Mucosa of descending colon (tissue), 3 donors: ENCODE measurements at regions not wholly inside any gene's neighbourhood (a gene's known extent, or its start where the extent isn't known, plus 50 kb on each side); places are given as distances from the start of the nearest gene placed in this dataset.

ENCODE experiments used
- ATAC-seq: fragments of 200-7000 bp; cut with Tn5 transposase; one replicate; pipeline ENCODE4 v1.9.1; 2020; ENCODE audit warnings: mild to moderate bottlenecking, moderate library complexity
- DNase-seq, 3 donors: peaks; one replicate each; pipeline ENCODE4 v3.0.0-alpha.2; 2020
- H3K36me3 ChIP-seq: fragments of 200-600 bp; one replicate; pipeline ENCODE4 v1.8.0; 2021; ENCODE audit warnings: low read depth, mild to moderate bottlenecking
- H3K4me1 ChIP-seq: fragments of 200-600 bp; one replicate; pipeline ENCODE4 v1.8.0; 2021; ENCODE audit warnings: low read depth, mild to moderate bottlenecking
- H3K4me3 ChIP-seq: fragments of 200-600 bp; one replicate; pipeline ENCODE4 v1.8.0; 2021; ENCODE audit warnings: mild to moderate bottlenecking
- H3K9me3 ChIP-seq: fragments of 200-600 bp; one replicate; pipeline ENCODE4 v1.8.0; 2021; ENCODE audit warnings: mild to moderate bottlenecking
- CTCF ChIP-seq: fragments of 200-600 bp; IDR thresholded peaks from one replicate; pipeline ENCODE4 v1.8.0; 2022; ENCODE audit warnings: antibody characterized with exemption, mild to moderate bottlenecking
- intact Hi-C, 2 donors: fragments of 100-400 bp; cut with DNase I in 1 of 2; cut with micrococcal nuclease in 1 of 2; formaldehyde crosslinking; loops; one replicate each; pipeline versions ENCODE4 v1.11.0 to v1.11.1; 2022; cut with DNase I, micrococcal nuclease
- donor health status: DM: no; HTN: no; CAD: no; lungs with moderate emphysema.
- donor health status: DM: no; HTN: no; CAD: no.
- donor health status: DM: no; HTN: yes; CAD: no.

- H3K36me3 ChIP-seq, result no peaks in the 10 kb centered on the region
- intact Hi-C loops, result no loop called here
These were observed 53.2 kb upstream of the AMN1 start for GRCh38 chr12:31781894-31782540.

GRCh38 chr12:31780096-31780495, 51.3 kb upstream of the AMN1 start:
- H3K4me1 ChIP-seq, result no peaks in the 10 kb centered on the region
- ATAC-seq (no peak), DNase-seq (no peak)
- no peak overlapping the region for H3K4me3 ChIP-seq
- TF ChIP-seq CTCF, result no peak
- intact Hi-C loops, result no loop called here
- no peaks in the 10 kb centered on the region for H3K9me3 ChIP-seq
- H3K36me3 ChIP-seq, result no peaks in the 10 kb centered on the region

More at GRCh38 chr12:31781894-31782540, 53.2 kb upstream of the AMN1 start:
- no peaks in the 10 kb centered on the region for H3K9me3 ChIP-seq
- no peak for ATAC-seq
- no peak for TF ChIP-seq CTCF
- DNase-seq, result no peak
- H3K4me3 ChIP-seq, result no peak overlapping the region
- H3K4me1 ChIP-seq, result no peaks in the 10 kb centered on the region

GRCh38 chr12:31778687-31779086, 49.9 kb upstream of the AMN1 start:
- DNase-seq, result no peak
- Histone ChIP-seq H3K4me1 (no peaks in the 10 kb centered on the region), H3K4me3 (no peak overlapping the region), H3K36me3 (no peaks in the 10 kb centered on the region), H3K9me3 (no peaks in the 10 kb centered on the region)
- ATAC-seq, result no peak
- TF ChIP-seq CTCF, result no peak
- intact Hi-C loops, result loop anchor here in 1 of 2 donors (2.0 kb wide), 1 partner anchor 30 kb away; no protein-coding TSS in a partner anchor
